CD4-positive, alpha-beta T cell (primary cell): ENCODE measurements at regions not wholly inside any gene's neighbourhood (a gene's known extent, or its start where the extent isn't known, plus 50 kb on each side); places are given as distances from the start of the nearest gene placed in this dataset.

ENCODE experiments used
- ATAC-seq: fragments of 200-7000 bp; cut with Tn5 transposase; one replicate; pipeline ENCODE4 v1.10.0; 2022; ENCODE audit warnings: mild to moderate bottlenecking; ENCODE audit not compliant: poor library complexity
- CTCF ChIA-PET: fragments of 350-600 bp; sonication (Branson Sonifier 250); formaldehyde crosslinking; loops from one replicate; lab custom pipeline; 2021; ENCODE audit warnings: antibody characterized with exemption, inconsistent platforms; lab: Charles Lee
- POLR2A ChIA-PET: fragments of 350-600 bp; sonication (Branson Sonifier 250); formaldehyde crosslinking; loops from one replicate; lab custom pipeline; 2021; ENCODE audit warnings: antibody characterized with exemption, inconsistent platforms; lab: Charles Lee
- DNase-seq, 14 experiments: peaks; one replicate each; pipeline ENCODE4 v3.0.0-alpha.2; 2013 to 2020; ENCODE audit warnings: mixed read lengths in 2 of 14
- H3K27ac ChIP-seq, 2 donors: one replicate each; pipeline versions ENCODE4 v1.5.1 to v1.7.0; 2013; ENCODE audit warnings: low read length in 2 of 2, low read depth in 1 of 2, mild to moderate bottlenecking in 1 of 2
- H3K27me3 ChIP-seq, 2 experiments: 1 replicate in 1 of 2; 2 replicates in 1 of 2; pipeline versions ENCODE4 v1.6.1 to v1.7.0; 2013; ENCODE audit warnings: low read length in 2 of 2, control low read depth in 1 of 2, mild to moderate bottlenecking in 1 of 2, moderate library complexity in 1 of 2; ENCODE audit not compliant: insufficient read depth in 2 of 2, control insufficient read depth in 1 of 2
- H3K36me3 ChIP-seq: one replicate; pipeline ENCODE4 v1.6.1; 2013; ENCODE audit warnings: low read length, control low read depth; ENCODE audit not compliant: insufficient read depth
- H3K4me1 ChIP-seq: one replicate; pipeline ENCODE4 v1.6.1; 2013; ENCODE audit warnings: low read length, control low read depth; ENCODE audit not compliant: insufficient read depth
- H3K4me3 ChIP-seq: one replicate; pipeline ENCODE4 v1.5.1; 2013; ENCODE audit warnings: mild to moderate bottlenecking, low read length, moderate library complexity
- H3K9me3 ChIP-seq, 2 experiments: 1 replicate in 1 of 2; 2 replicates in 1 of 2; pipeline versions ENCODE4 v1.6.1 to v1.7.0; 2013; ENCODE audit warnings: low read length in 2 of 2, mild to moderate bottlenecking in 2 of 2, control low read depth in 1 of 2, moderate library complexity in 1 of 2; ENCODE audit not compliant: control insufficient read depth in 1 of 2, insufficient read depth in 1 of 2
- H3K27ac Mint-ChIP-seq: one replicate; pipeline ENCODE4 v1.8.0; 2020; ENCODE audit warnings: mixed read lengths
- H3K27me3 Mint-ChIP-seq: one replicate; pipeline ENCODE4 v1.8.0; 2021; ENCODE audit warnings: mixed read lengths
- H3K36me3 Mint-ChIP-seq: one replicate; pipeline ENCODE4 v1.8.0; 2021; ENCODE audit warnings: low read depth, mixed read lengths
- H3K4me1 Mint-ChIP-seq: one replicate; pipeline ENCODE4 v1.8.0; 2021; ENCODE audit warnings: low read depth, mixed read lengths
- H3K4me3 Mint-ChIP-seq: one replicate; pipeline ENCODE4 v1.8.0; 2020; ENCODE audit warnings: mild to moderate bottlenecking, mixed read lengths
- H3K9me3 Mint-ChIP-seq: one replicate; pipeline ENCODE4 v1.8.0; 2020; ENCODE audit warnings: mixed read lengths
- CTCF ChIP-seq: fragments of 200-600 bp; IDR thresholded peaks from one replicate; pipeline ENCODE4 v1.8.0; 2022; ENCODE audit warnings: antibody characterized with exemption, mild to moderate bottlenecking
- intact Hi-C, 2 experiments: fragments of 100-400 bp; cut with DNase I in 1 of 2; cut with micrococcal nuclease in 1 of 2; formaldehyde crosslinking; loops; one replicate each; pipeline versions ENCODE4 v1.15.1 to v1.9.0; 2023 to 2025; cut with DNase I, micrococcal nuclease

GRCh38 chr3:146830231-146830630, 225.1 kb upstream of the PLSCR5 start:
- Histone ChIP-seq H3K4me3 (no peak overlapping the region), H3K36me3 (no peaks in the 10 kb centered on the region), H3K27ac (no peak overlapping the region), H3K27me3 (no peaks in the 10 kb centered on the region), H3K9me3 (peaks cover 0 to 7% of the 10 kb centered on the region in 2 experiments), H3K4me1 (no peaks in the 10 kb centered on the region)
- Mint-ChIP-seq H3K4me3 (no peak overlapping the region), H3K27me3 (no peaks in the 10 kb centered on the region), H3K27ac (no peak overlapping the region), H3K36me3 (no peaks in the 10 kb centered on the region), H3K9me3 (no peaks in the 10 kb centered on the region), H3K4me1 (no peaks in the 10 kb centered on the region)
- no peak for TF ChIP-seq CTCF
- ChIA-PET POLR2A (no interaction called here), CTCF (no interaction called here)
- ATAC-seq (no peak), DNase-seq (no peak)
- intact Hi-C loops, result no loop called here

GRCh38 chr3:146827836-146828235, 222.7 kb upstream of the PLSCR5 start:
- no peak for TF ChIP-seq CTCF
- ATAC-seq (no peak), DNase-seq (no peak)
- Mint-ChIP-seq H3K9me3 (no peaks in the 10 kb centered on the region), H3K27me3 (no peaks in the 10 kb centered on the region), H3K4me1 (no peaks in the 10 kb centered on the region), H3K27ac (no peak overlapping the region), H3K36me3 (no peaks in the 10 kb centered on the region), H3K4me3 (no peak overlapping the region)
- Histone ChIP-seq H3K9me3 (peaks cover 0 to 6% of the 10 kb centered on the region in 2 experiments), H3K36me3 (no peaks in the 10 kb centered on the region), H3K4me3 (no peak overlapping the region), H3K27me3 (no peaks in the 10 kb centered on the region), H3K27ac (no peak overlapping the region), H3K4me1 (no peaks in the 10 kb centered on the region)
- CTCF ChIA-PET, result no interaction called here
- intact Hi-C loops, result no loop called here
- POLR2A ChIA-PET, result no interaction called here

GRCh38 chr3:146823622-146824021, 218.5 kb upstream of the PLSCR5 start:
- ChIA-PET POLR2A (no interaction called here), CTCF (no interaction called here)
- no peaks in the 10 kb centered on the region for H3K36me3 ChIP-seq
- no peak overlapping the region for H3K4me3 Mint-ChIP-seq
- no peak overlapping the region for H3K27ac Mint-ChIP-seq
- no peaks in the 10 kb centered on the region for H3K27me3 Mint-ChIP-seq
- no peaks in the 10 kb centered on the region for H3K4me1 Mint-ChIP-seq
- no peak overlapping the region for H3K4me3 ChIP-seq
- no peak for DNase-seq
- H3K9me3 ChIP-seq, result no peaks in the 10 kb centered on the region
- no peaks in the 10 kb centered on the region for H3K27me3 ChIP-seq
- TF ChIP-seq CTCF, result no peak
- ATAC-seq, result no peak
- no peak overlapping the region for H3K27ac ChIP-seq
- peaks cover 3% of the 10 kb centered on the region for H3K9me3 Mint-ChIP-seq
- no peaks in the 10 kb centered on the region for H3K4me1 ChIP-seq
- no peaks in the 10 kb centered on the region for H3K36me3 Mint-ChIP-seq
- intact Hi-C loops, result no loop called here
